ENCODE measurements at regions not wholly inside any gene's neighbourhood (a gene's known extent, or its start where the extent isn't known, plus 50 kb on each side); places are given as distances from the start of the nearest gene placed in this dataset.
"Not testable (repeated sequence)": the region's sequence is repeated elsewhere in the genome, so short reads cannot be mapped to it uniquely, and the experiment has no call there.

- intact Hi-C loops (cut with DNase I); ATAC-seq; DNase-seq (ENCODE audit: missing footprints): not testable (repeated sequence)
These were observed 70.3 kb upstream of the CLEC6A start for GRCh38 chr12:8385431-8385830.

GRCh38 chr12:8386661-8387060, 69.1 kb upstream of the CLEC6A start:
- DNase-seq (ENCODE audit: missing footprints); intact Hi-C loops (cut with DNase I); ATAC-seq: not testable (repeated sequence)

- intact Hi-C loops (cut with DNase I); ATAC-seq; DNase-seq (ENCODE audit: missing footprints): not testable (repeated sequence)
These were observed 66.5 kb upstream of the CLEC6A start for GRCh38 chr12:8389296-8389695.

GRCh38 chr12:8390001-8390777, 65.6 kb upstream of the CLEC6A start:
- DNase-seq (ENCODE audit: missing footprints) = peak; percentile 73
- intact Hi-C loops (cut with DNase I); ATAC-seq: not testable (repeated sequence)

- intact Hi-C loops (cut with DNase I) = not testable (repeated sequence)
- ATAC-seq (peak; percentile 82), DNase-seq (ENCODE audit: missing footprints) (peak; percentile 92)
These were observed 59.3 kb upstream of the CLEC6A start for GRCh38 chr12:8396225-8397071.

- intact Hi-C loops (cut with DNase I); ATAC-seq; DNase-seq (ENCODE audit: missing footprints): not testable (repeated sequence)
These were observed 58.4 kb upstream of the CLEC6A start for GRCh38 chr12:8397378-8397777.

GRCh38 chr12:8399496-8400034, 56.2 kb upstream of the CLEC6A start:
- DNase-seq (ENCODE audit: missing footprints); ATAC-seq; intact Hi-C loops (cut with DNase I): not testable (repeated sequence)

GRCh38 chr12:8403834-8404233, 51.9 kb upstream of the CLEC6A start:
- intact Hi-C loops (cut with DNase I); ATAC-seq; DNase-seq (ENCODE audit: missing footprints): not testable (repeated sequence)

GRCh38 chr12:8404341-8404740, 51.4 kb upstream of the CLEC6A start:
- intact Hi-C loops (cut with DNase I); DNase-seq (ENCODE audit: missing footprints); ATAC-seq: not testable (repeated sequence)
